ENCODE measurements at regions not wholly inside any gene's neighbourhood (a gene's known extent, or its start where the extent isn't known, plus 50 kb on each side); places are given as distances from the start of the nearest gene placed in this dataset.

GRCh38 chr10:10346390-10347150 is 671.1 kb upstream of the CELF2 start:
- no peak for TF ChIP-seq CTCF (IDR thresholded peaks at IDR 0.05)
- no peak for TF ChIP-seq POLR2A (IDR thresholded peaks at IDR 0.05)

All from esophagus squamous epithelium (tissue), 4 donors.